HG03565 (cell line): ENCODE measurements at regions not wholly inside any gene's neighbourhood (a gene's known extent, or its start where the extent isn't known, plus 50 kb on each side); places are given as distances from the start of the nearest gene placed in this dataset.
"Not testable (repeated sequence)": the region's sequence is repeated elsewhere in the genome, so short reads cannot be mapped to it uniquely, and the experiment has no call there.

ENCODE experiments used
- ATAC-seq: cut with Tn5 transposase; IDR thresholded peaks from one replicate; pipeline ENCODE4 v1.9.1; 2021; ENCODE audit warnings: mild to moderate bottlenecking, moderate library complexity; ENCODE audit not compliant: unreplicated experiment

GRCh38 chr18:79595876-79596374 is 83.7 kb upstream of the CTDP1 start:
- ATAC-seq = no peak

- no peak for ATAC-seq
These were observed 83.0 kb upstream of the CTDP1 start for GRCh38 chr18:79596446-79597175.

DNA sequence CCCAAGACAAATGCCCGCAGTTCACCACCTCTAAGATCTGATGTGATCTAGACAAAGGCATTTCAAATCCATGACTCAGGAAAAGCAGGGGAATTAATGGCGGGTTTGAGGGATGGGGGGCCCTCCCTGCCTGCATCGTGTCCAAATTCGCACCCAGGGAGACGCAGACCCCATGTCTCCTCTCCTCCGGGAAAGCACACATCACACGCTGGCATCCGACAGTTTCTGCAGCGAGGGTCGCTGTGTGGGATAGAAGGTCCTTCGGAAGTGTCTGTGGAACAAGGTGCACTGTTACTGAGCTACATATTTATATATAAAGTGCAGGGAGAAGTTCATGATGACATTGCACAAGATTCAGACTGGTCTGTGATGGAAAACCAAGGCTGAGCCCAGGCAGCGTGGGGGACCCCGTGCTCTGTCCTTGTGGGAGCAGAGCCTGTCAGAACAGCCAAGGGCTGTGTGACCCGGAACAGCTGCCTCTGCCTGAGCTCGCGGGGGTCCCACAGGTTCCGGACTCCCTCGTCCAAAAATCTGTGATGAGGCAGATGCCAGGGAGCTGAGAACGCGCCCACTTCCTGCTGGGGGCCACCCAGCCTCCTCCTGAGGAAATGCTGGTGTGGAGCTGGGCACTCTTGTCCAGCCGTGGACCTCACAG is 82.3 kb upstream of the CTDP1 start:
- ATAC-seq = no peak

DNA sequence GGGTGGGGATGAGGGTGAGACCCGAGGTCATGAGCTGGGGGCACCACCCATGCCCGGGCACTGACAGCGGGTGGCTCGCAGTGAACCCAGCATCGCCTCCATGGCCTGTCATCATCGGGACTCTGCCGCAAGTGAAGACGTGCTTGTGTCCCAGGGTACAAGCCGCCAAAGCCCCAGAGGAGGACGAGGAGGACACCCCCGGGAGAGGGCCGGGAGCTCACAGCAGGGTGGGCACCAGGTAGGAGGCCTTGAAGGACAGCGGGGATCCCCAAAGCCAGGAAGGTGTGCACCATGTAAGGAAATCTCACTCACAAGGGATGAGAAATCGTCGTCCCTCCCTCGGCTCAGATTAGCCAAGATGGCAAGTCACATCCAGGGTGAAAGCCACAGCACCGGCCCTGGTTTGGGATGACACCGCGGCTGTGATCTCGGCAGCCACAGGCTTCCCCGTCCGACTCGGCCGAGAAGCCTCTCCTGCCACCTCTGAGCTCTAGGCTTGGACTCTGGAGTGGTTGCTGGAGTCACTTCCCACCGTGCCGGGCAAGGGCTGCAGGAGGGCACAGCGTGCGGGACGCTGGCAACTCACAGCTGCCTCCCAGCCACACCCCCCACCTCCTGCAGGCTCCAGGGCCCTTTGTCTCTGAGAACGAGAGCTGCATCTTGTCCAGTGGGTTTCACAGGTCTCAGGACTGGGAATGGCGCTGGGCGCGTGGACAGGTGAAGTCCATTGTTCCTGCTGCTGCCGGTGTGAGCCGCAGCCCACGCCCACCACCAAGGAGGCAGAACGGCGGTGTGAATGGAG is 81.6 kb upstream of the CTDP1 start:
- no peak for ATAC-seq

DNA sequence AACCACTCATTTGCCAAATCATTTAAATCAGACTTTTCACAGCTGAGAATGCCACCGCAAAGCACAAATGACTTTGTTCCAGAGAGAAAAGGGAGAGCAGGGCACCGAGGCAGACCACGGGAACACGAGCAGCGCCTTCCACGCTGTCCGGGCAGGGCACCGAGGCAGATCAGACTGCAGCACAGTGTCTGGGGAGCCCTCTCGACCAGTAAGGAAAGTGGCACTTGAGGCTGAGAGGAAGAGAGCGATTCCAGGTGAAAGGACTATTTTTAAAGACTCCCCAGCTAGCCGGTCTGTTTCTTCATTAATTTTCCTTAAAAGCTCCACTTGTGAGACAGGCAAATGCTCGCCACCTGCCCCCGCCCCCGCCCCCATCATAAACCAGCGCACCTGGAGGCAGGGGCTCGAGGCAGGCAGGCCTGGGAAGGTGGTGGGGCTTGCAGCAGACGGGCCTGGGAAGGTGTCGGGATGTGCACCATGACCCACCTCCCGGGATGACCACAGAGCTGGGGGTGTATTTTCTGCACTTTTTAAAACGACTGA is 80.9 kb upstream of the CTDP1 start:
- no peak for ATAC-seq

DNA sequence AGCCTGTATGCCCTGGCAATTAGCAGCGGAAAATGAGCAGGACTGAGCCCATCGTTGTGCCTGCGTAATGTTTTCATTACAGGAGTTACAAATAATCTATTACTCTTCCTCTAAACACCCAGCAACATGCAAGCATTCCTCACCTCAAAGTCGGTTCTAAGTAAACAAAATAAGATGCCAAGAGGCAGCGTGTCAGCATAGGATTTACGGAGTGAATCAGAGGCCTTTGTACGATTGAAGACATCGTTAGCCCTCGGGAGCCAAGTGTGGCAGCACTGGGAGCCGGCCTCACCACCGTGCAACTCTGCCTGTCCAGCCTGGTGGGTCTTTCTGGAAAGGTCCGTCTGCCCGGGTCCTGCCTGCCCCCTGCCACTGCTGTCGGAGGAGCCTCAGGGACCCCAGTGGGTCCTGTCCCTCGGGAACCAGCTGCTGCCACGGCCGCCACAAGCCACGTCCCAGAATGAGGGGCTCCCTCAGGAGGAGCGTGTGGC is 80.1 kb upstream of the CTDP1 start:
- no peak for ATAC-seq

GRCh38 chr18:79600141-79600540 is 79.5 kb upstream of the CTDP1 start:
- ATAC-seq = no peak

DNA sequence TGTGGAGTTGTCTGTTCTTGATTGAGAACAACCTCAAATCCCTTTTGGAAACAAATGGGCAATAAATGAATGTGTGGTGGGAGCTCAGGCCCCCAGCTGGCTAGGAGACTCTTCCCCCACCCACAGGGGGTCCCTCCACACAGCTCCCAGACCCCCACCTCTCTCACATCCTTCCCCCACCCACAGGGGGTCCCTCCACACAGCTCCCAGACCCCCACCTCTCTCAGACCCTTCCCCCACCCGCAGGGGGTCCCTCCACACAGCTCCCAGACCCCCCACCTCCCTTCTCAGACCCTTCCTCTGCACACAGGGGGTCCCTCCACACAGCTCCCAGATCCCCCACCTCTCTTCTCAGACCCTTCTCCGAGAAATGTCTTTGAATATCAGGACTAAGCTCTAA is 79.0 kb upstream of the CTDP1 start:
- no peak for ATAC-seq

DNA sequence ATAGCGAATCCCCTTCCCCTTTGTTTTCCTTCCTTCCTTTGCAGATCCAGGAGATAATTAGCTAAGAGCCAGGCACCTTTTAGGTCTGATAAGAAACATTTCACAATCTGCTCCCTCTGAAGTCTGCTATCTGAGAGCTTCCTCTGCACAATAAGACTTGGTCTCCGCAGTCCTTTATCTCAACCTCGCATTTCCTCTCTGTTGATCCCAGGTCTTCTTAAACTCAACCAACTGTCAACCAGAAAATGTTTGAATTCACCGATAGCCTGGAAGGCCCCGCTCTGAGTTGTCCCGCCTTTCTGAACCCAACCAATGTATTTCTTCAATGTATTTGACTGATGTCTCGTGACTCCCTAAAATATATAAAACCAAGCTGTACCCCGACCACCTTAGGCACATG is 78.4 kb upstream of the CTDP1 start:
- no peak for ATAC-seq

DNA sequence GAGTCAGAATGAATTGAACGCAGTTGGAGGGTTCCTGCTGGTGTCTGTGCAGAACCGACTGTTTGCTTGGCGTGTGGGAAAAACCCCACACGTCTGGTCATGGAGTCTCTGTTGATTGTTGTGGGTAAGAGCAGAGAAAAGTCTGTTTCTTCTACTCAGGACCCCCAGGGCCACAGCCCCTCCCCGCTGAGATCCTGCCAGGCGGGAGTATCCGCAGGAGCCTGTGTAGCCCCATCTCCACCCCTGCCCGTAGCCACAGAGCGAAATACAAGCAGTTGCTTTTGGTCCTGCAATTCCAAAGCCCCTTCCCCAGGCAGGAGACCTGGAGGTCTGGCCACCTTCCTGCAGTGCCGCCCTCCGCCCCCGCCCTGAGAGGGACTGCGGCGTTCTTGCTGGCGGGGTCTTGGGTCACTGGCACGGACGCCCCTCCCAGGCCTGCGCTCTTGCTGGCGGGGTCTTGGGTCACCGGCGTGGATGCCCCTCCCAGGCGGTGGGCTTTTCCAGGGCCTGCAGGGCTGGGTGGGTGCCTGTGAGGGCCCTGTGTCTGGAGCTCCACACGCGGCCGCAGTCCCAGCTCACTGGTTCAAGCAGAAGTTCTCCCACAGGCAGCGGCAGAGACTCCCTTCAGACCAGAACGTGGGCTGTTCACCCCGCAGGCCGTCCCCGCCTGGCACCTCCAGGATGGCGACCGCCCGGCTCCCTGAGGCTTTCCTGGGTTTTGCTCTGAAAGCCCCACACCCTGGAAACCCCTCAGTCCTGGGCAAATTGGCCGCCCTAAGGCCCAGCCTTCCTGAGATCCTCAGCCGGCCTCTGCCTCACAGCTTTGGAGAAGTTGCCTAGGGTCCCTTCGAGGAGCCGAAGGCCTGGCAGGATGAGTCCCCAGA is 76.0 kb upstream of the CTDP1 start:
- no peak for ATAC-seq

- ATAC-seq = no peak
These were observed 75.2 kb upstream of the CTDP1 start for GRCh38 chr18:79604205-79604912.

DNA sequence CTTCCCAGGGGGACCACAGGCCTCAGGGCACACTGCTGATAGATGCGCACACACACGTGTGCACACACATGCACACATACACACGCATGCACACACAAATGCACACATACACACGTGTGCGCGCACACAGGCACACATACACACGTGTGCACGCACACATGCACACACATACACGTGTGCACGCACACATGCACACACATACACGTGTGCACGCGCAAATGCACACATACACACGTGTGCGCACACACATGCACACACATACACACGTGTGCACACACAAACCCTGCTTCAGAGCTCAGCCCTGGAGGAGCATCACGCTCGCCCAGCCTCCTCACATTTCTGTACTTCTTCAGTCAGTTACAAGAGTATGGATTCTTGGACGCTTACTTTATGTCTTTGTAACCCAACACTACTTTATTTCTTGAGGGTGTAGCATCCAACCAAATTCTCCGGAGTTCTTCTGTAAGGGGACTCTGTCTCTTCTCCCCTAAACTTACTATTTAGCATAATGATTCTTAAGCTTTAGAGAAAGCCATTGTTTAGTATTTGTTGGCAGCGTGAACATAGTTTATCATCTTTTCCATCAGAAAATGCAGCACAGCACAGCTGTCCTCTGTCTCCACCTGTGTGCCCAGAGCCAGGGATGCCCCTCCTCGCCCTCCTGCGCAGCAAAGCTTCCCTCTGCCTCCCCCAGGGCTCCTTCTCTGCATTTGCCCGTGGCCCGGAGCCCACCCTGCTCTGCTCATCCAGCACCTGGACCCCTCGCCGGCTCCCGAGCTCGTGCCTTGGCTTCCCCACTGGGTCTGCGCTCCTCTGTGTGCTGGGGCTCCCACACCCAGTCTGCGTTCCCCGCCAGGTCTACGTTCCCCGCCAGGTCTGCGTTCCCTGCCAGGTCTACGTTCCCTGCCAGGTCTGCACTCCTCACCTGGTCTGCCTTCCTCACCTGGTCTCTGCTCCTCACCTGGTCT is 74.4 kb upstream of the CTDP1 start:
- ATAC-seq = no peak

- ATAC-seq = not testable (repeated sequence)
These were observed 73.5 kb upstream of the CTDP1 start for GRCh38 chr18:79606071-79606470.

DNA sequence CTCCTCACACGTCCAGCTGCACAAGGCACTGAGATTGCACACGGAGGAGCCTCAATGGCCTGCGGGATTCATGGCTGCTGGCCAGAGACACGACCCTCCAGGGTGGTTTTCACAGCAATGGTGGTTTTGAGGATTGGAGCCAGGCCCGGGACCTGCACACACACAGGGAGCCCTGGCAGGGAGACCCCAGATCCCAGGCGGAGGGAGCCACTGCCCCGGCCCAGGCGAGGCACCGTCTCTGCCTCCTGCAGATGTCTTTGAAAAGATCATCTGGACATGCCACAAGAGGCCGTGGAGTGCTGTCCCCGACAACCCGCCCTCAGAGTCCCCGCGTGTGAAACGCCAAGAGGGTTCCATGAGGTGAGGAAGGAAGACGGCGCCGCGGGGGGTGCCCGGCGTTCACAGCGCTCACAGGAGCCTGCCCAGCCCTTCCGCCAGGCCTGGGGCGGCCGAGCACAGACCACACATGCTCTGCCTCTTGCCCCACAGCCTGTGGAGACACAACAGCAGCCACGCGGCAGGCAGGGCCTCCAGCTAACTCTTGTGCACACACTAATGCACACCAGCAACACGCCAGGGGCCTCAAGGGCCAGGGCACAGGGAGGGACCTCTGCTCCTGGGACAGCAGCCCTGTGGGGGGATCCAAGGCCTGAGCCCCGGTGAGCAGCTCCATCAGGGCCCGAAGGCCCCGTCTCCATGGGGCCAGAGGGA is 72.8 kb upstream of the CTDP1 start:
- no peak for ATAC-seq

- no peak for ATAC-seq
These were observed 72.1 kb upstream of the CTDP1 start for GRCh38 chr18:79607361-79607952.

GRCh38 chr18:79608069-79608468 is 71.5 kb upstream of the CTDP1 start:
- no peak for ATAC-seq

- ATAC-seq = no peak
These were observed 71.1 kb upstream of the CTDP1 start for GRCh38 chr18:79608535-79608934.
